SK-N-SH (cell line): ENCODE measurements at regions not wholly inside any gene's neighbourhood (a gene's known extent, or its start where the extent isn't known, plus 50 kb on each side); places are given as distances from the start of the nearest gene placed in this dataset.

Source experiments
- CTCF ChIA-PET: fragments of 300-600, 350-600 bp; formaldehyde crosslinking; extraction: SDS; loops from one replicate; lab custom pipeline; 2021; lab: Yijun Ruan, JAX
- POLR2A ChIA-PET: fragments of 350-600 bp; sonication (Branson Sonifier 250); formaldehyde crosslinking; extraction: SDS; loops from one replicate; lab custom pipeline; 2020; ENCODE audit warnings: antibody characterized with exemption, inconsistent platforms; lab: Yijun Ruan, JAX
- DNase-seq: peaks from one replicate; pipeline ENCODE4 v3.0.0; 2012
- H2AFZ ChIP-seq: fragments of 200-600 bp; sonication (generic); 2 replicates; pipeline ENCODE4 v1.8.1; 2016; ENCODE audit warnings: antibody characterized with exemption, mild to moderate bottlenecking, low read depth
- H3F3A ChIP-seq: fragments of 200-600 bp; sonication (generic); replicated peaks from 2 replicates; pipeline ENCODE3; 2016; ENCODE audit warnings: antibody characterized with exemption, mild to moderate bottlenecking; ENCODE audit not compliant: insufficient read depth
- H3K27ac ChIP-seq, 2 experiments: fragments of 200-500 bp in 1 of 2; fragments of 200-600 bp in 1 of 2; sonication (Bioruptor generic) in 1 of 2; sonication (generic), shearing (Covaris generic) in 1 of 2; 2 replicates each; pipeline versions ENCODE4 v1.5.1 to v1.6.1; 2014 to 2016; ENCODE audit warnings: low read depth in 2 of 2, inconsistent platforms in 1 of 2, low read length in 1 of 2, mild to moderate bottlenecking in 1 of 2, mixed read lengths in 1 of 2
- H3K27me3 ChIP-seq: fragments of 200-600 bp; sonication (generic), shearing (Covaris generic); 2 replicates; pipeline ENCODE4 v1.6.1; 2016; ENCODE audit warnings: mixed run types; ENCODE audit not compliant: insufficient read depth
- H3K36me3 ChIP-seq, 2 experiments: fragments of 200-500 bp in 1 of 2; fragments of 200-600 bp in 1 of 2; sonication (Bioruptor generic) in 1 of 2; sonication (generic) in 1 of 2; replicated peaks in 1 of 2; 2 replicates each; pipeline versions ENCODE3 to v1.5.1; 2014 to 2016; ENCODE audit warnings: low read length in 1 of 2, mild to moderate bottlenecking in 1 of 2; ENCODE audit not compliant: insufficient read depth in 2 of 2, control insufficient read depth in 1 of 2
- H3K4me1 ChIP-seq, 2 experiments: fragments of 200-500 bp in 1 of 2; fragments of 200-600 bp in 1 of 2; sonication (Bioruptor generic) in 1 of 2; sonication (generic), shearing (Covaris generic) in 1 of 2; 2 replicates each; pipeline versions ENCODE4 v1.5.1 to v1.6.1; 2014 to 2016; ENCODE audit warnings: low read depth in 1 of 2, low read length in 1 of 2, mixed run types in 1 of 2; ENCODE audit not compliant: insufficient read depth in 2 of 2, control insufficient read depth in 1 of 2
- H3K4me2 ChIP-seq: fragments of 200-600 bp; sonication (generic), shearing (Covaris generic); 2 replicates; pipeline ENCODE4 v1.6.1; 2017; ENCODE audit warnings: mixed run types
- H3K4me3 ChIP-seq, 2 experiments: fragments of 200-500 bp in 1 of 2; fragments of 200-600 bp in 1 of 2; sonication (Bioruptor generic) in 1 of 2; sonication (generic), shearing (Covaris generic) in 1 of 2; 2 replicates each; pipeline versions ENCODE4 v1.5.1 to v1.8.1; 2014 to 2016; ENCODE audit warnings: low read depth in 2 of 2, inconsistent platforms in 1 of 2, low read length in 1 of 2, mild to moderate bottlenecking in 1 of 2, mixed read lengths in 1 of 2, moderate library complexity in 1 of 2
- H3K79me2 ChIP-seq: fragments of 200-600 bp; sonication (generic); 2 replicates; pipeline ENCODE4 v1.8.1; 2017; ENCODE audit warnings: mild to moderate bottlenecking; ENCODE audit not compliant: insufficient read depth
- H3K9ac ChIP-seq: fragments of 200-600 bp; sonication (generic); 2 replicates; pipeline ENCODE4 v1.6.1; 2017; ENCODE audit warnings: mixed run types
- H3K9me2 ChIP-seq: fragments of 200-600 bp; sonication (generic); 2 replicates; pipeline ENCODE4 v1.6.1; 2017; ENCODE audit warnings: mixed run types
- H3K9me3 ChIP-seq: fragments of 200-600 bp; sonication (generic); 2 replicates; pipeline ENCODE4 v1.6.1; 2017; ENCODE audit warnings: mixed run types, mild to moderate bottlenecking, moderate library complexity
- H4K20me1 ChIP-seq: fragments of 200-600 bp; sonication (generic); 2 replicates; pipeline ENCODE4 v1.6.1; 2017; ENCODE audit warnings: mild to moderate bottlenecking, mixed run types; ENCODE audit not compliant: insufficient read depth
- CHD2 ChIP-seq: fragments of 150-350 bp; IDR thresholded peaks from 2 replicates; pipeline ENCODE4 v1.6.1; 2018; ENCODE audit warnings: low read length; ENCODE audit not compliant: partially characterized antibody
- ELF1 ChIP-seq: IDR thresholded peaks from 2 replicates; pipeline ENCODE4 v1.4.0; 2012
- EZH2phosphoT487 ChIP-seq: fragments of 200-600 bp; sonication (generic); IDR thresholded peaks from 2 replicates; pipeline ENCODE4 v1.6.1; 2017; ENCODE audit warnings: low read depth, mixed run types, mild to moderate bottlenecking, antibody characterized with exemption, moderate library complexity, borderline replicate concordance
- FOXJ3 ChIP-seq: sonication (generic); formaldehyde crosslinking; IDR thresholded peaks from 2 replicates; pipeline ENCODE4 v1.5.1; 2020; ENCODE audit warnings: mild to moderate bottlenecking, missing genetic modification reagents
- FOXM1 ChIP-seq: IDR thresholded peaks from 2 replicates; pipeline ENCODE4 v1.4.0; 2012; ENCODE audit warnings: low read depth, mild to moderate bottlenecking
- GABPA ChIP-seq: IDR thresholded peaks from 2 replicates; pipeline ENCODE4 v1.4.0; 2012; ENCODE audit warnings: low read depth, mild to moderate bottlenecking
- JUND ChIP-seq: IDR thresholded peaks from 2 replicates; pipeline ENCODE4 v1.4.0; 2012
- MEF2A ChIP-seq: IDR thresholded peaks from 2 replicates; pipeline ENCODE4 v1.4.0; 2012; ENCODE audit warnings: low read depth, borderline replicate concordance
- NRF1 ChIP-seq: IDR thresholded peaks from 2 replicates; pipeline ENCODE4 v1.6.1; 2012; ENCODE audit warnings: low read depth, mild to moderate bottlenecking, low read length
- RAD21 ChIP-seq: IDR thresholded peaks from 2 replicates; pipeline ENCODE4 v1.6.1; 2012; ENCODE audit warnings: mild to moderate bottlenecking, low read length
- RCOR1 ChIP-seq: fragments of 150-350 bp; IDR thresholded peaks from 2 replicates; pipeline ENCODE4 v1.6.1; 2017; ENCODE audit warnings: antibody characterized with exemption, low read length
- RXRA ChIP-seq: IDR thresholded peaks from 2 replicates; pipeline ENCODE4 v1.4.0; 2012; ENCODE audit warnings: low read depth, mild to moderate bottlenecking, borderline replicate concordance
- TAF1 ChIP-seq: IDR thresholded peaks from 2 replicates; pipeline ENCODE4 v1.6.1; 2012; ENCODE audit warnings: low read depth, mild to moderate bottlenecking, low read length, moderate library complexity, borderline replicate concordance
- TCF12 ChIP-seq: IDR thresholded peaks from 2 replicates; pipeline ENCODE4 v1.4.0; 2012
- TEAD4 ChIP-seq: IDR thresholded peaks from 2 replicates; pipeline ENCODE4 v1.4.0; 2012; ENCODE audit warnings: mild to moderate bottlenecking, borderline replicate concordance; ENCODE audit not compliant: insufficient read depth
- YY1 ChIP-seq: IDR thresholded peaks from 2 replicates; pipeline ENCODE4 v1.4.0; 2012; ENCODE audit warnings: low read depth, mild to moderate bottlenecking
- WGBS: methylation state at CpG from one replicate; pipeline ENCODE4 v1.1.6; 2017; ENCODE audit warnings: low lambda C conversion rate; 5-methylcytosine and 5-hydroxymethylcytosine counted together
- TF ChIP-seq, protein P1 (sequence below): IDR thresholded peaks from 2 replicates; pipeline ENCODE4 v1.4.0; 2012; ENCODE audit warnings: low read depth, borderline replicate concordance
- TF ChIP-seq, protein P2 (sequence below): IDR thresholded peaks from 2 replicates; pipeline ENCODE4; 2012
- TF ChIP-seq, protein P3 (sequence below): IDR thresholded peaks from 2 replicates; pipeline ENCODE4 v1.4.0; 2012; ENCODE audit warnings: low read depth
- TF ChIP-seq, protein P4 (sequence below): IDR thresholded peaks from 2 replicates; pipeline ENCODE4 v1.6.1; 2012; ENCODE audit warnings: mild to moderate bottlenecking, low read depth, low read length, moderate library complexity

DNA sequence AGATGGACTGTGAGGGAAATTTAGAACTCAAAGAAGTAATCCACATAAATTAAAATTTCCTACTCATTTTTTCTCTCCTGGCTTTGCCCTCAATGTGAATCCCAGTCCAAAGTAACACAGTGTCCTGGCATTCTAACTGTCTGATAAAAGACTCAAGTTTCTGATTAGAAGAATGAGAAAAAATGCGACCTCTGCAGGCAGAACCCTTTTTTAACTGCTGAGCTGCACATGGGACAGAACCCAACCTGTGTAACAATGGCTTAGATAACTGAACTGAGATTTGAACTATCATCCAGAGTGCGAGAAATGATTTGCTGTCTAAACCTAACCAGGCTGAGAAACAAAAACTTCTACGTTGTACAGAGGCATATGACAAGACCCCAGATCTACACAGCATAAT is 385.6 kb upstream of the LRRC4C start:
- Histone ChIP-seq H3K79me2 (no peaks in the 10 kb centered on the region), H3K27me3 (no peaks in the 10 kb centered on the region), H4K20me1 (no peaks in the 10 kb centered on the region), H3K27ac (no peak overlapping the region), H3K9ac (no peak overlapping the region), H3K4me1 (no peaks in the 10 kb centered on the region; a peak in 1 of 4 replicates), H3K4me3 (no peak overlapping the region), H3K36me3 (no peaks in the 10 kb centered on the region), H3K9me3 (no peaks in the 10 kb centered on the region; the same call in 1 of the 2 replicates), H3K4me2 (no peak overlapping the region), H3F3A (no peaks in the 10 kb centered on the region), H2AFZ (no peak overlapping the region), H3K9me2 (no peaks in the 10 kb centered on the region)
- CTCF ChIA-PET: no interaction called here
- POLR2A ChIA-PET: no interaction called here
- WGBS: 26% methylated on average over 3 of the region's 3 CpGs
- TF ChIP-seq CHD2 (no peak), TAF1 (no peak), EZH2phosphoT487 (no peak), RXRA (no peak), TEAD4 (no peak), YY1 (no peak), FOXM1 (no peak), FOXJ3 (CRISPR knock-in tag) (no peak), RCOR1 (no peak), JUND (no peak), RAD21 (no peak), ELF1 (no peak), GABPA (no peak), MEF2A (no peak), TCF12 (no peak), NRF1 (no peak)
- TF ChIP-seq, protein P1, sequence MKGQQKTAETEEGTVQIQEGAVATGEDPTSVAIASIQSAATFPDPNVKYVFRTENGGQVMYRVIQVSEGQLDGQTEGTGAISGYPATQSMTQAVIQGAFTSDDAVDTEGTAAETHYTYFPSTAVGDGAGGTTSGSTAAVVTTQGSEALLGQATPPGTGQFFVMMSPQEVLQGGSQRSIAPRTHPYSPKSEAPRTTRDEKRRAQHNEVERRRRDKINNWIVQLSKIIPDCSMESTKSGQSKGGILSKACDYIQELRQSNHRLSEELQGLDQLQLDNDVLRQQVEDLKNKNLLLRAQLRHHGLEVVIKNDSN: no peak
- TF ChIP-seq, protein P2, sequence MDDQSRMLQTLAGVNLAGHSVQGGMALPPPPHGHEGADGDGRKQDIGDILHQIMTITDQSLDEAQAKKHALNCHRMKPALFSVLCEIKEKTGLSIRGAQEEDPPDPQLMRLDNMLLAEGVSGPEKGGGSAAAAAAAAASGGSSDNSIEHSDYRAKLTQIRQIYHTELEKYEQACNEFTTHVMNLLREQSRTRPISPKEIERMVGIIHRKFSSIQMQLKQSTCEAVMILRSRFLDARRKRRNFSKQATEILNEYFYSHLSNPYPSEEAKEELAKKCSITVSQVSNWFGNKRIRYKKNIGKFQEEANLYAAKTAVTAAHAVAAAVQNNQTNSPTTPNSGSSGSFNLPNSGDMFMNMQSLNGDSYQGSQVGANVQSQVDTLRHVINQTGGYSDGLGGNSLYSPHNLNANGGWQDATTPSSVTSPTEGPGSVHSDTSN: no peak
- TF ChIP-seq, protein P3, sequence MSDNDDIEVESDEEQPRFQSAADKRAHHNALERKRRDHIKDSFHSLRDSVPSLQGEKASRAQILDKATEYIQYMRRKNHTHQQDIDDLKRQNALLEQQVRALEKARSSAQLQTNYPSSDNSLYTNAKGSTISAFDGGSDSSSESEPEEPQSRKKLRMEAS: no peak
- TF ChIP-seq, protein P4, sequence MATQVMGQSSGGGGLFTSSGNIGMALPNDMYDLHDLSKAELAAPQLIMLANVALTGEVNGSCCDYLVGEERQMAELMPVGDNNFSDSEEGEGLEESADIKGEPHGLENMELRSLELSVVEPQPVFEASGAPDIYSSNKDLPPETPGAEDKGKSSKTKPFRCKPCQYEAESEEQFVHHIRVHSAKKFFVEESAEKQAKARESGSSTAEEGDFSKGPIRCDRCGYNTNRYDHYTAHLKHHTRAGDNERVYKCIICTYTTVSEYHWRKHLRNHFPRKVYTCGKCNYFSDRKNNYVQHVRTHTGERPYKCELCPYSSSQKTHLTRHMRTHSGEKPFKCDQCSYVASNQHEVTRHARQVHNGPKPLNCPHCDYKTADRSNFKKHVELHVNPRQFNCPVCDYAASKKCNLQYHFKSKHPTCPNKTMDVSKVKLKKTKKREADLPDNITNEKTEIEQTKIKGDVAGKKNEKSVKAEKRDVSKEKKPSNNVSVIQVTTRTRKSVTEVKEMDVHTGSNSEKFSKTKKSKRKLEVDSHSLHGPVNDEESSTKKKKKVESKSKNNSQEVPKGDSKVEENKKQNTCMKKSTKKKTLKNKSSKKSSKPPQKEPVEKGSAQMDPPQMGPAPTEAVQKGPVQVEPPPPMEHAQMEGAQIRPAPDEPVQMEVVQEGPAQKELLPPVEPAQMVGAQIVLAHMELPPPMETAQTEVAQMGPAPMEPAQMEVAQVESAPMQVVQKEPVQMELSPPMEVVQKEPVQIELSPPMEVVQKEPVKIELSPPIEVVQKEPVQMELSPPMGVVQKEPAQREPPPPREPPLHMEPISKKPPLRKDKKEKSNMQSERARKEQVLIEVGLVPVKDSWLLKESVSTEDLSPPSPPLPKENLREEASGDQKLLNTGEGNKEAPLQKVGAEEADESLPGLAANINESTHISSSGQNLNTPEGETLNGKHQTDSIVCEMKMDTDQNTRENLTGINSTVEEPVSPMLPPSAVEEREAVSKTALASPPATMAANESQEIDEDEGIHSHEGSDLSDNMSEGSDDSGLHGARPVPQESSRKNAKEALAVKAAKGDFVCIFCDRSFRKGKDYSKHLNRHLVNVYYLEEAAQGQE: no peak
- no peak for DNase-seq
